MM.1S (cell line): ENCODE measurements at regions not wholly inside any gene's neighbourhood (a gene's known extent, or its start where the extent isn't known, plus 50 kb on each side); places are given as distances from the start of the nearest gene placed in this dataset.

ENCODE experiments used
- CTCF ChIP-seq: fragments of 300-600 bp; sonication (generic); IDR thresholded peaks from 2 replicates; pipeline ENCODE4 v1.5.1; 2016; ENCODE audit warnings: antibody characterized with exemption, low read length, mixed read lengths
- EZH2 ChIP-seq: fragments of 300-600 bp; sonication (generic); optimal IDR thresholded peaks from 2 replicates; pipeline ENCODE3; 2017; ENCODE audit warnings: low read depth, mild to moderate bottlenecking, antibody characterized with exemption, low read length, mixed read lengths
- EZH2phosphoT487 ChIP-seq: fragments of 300-600 bp; sonication (generic); IDR thresholded peaks from 2 replicates; pipeline ENCODE4 v1.6.1; 2018; ENCODE audit warnings: antibody characterized with exemption, low read length

DNA sequence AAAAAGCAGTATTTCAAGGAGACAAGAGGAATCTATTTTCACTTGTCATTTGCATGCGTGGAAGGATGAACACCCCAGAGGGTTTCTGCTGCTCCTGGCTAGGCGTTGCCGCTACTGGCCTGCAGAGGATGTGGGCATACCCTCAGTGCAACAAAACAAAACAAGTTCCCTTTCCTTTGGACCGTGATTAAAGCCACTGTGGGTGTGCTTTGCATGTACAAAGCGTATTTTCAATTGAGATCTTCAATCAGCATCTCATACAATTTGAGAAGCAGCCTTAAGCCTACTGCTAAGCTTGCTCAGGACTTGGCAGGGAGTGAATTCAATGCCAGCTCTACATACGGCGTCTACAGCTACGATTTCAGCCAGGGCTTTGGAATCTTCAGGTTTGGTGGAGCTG, 298.4 kb downstream of the LPIN1 start:
- TF ChIP-seq EZH2 (no peak), CTCF (no peak), EZH2phosphoT487 (no peak)
